Activated CD8-positive, alpha-beta memory T cell treated with anti-CD3 and anti-CD28 coated beads, Interleukin-2, amount 10 ng/mL, durations not matched to agents 7 days and 5 days (primary cell): ENCODE measurements at regions not wholly inside any gene's neighbourhood (a gene's known extent, or its start where the extent isn't known, plus 50 kb on each side); places are given as distances from the start of the nearest gene placed in this dataset.

Source experiments
- ATAC-seq: fragments of 150-1000 bp; cut with Tn5 transposase; one replicate; pipeline ENCODE4 v1.10.0; 2021; ENCODE audit warnings: moderate library complexity
- CTCF ChIA-PET: fragments of 350-600 bp; sonication (Branson Sonifier 250); formaldehyde crosslinking; loops from one replicate; lab custom pipeline; 2021; ENCODE audit warnings: antibody characterized with exemption; lab: Charles Lee
- DNase-seq: peaks from one replicate; pipeline ENCODE4 v3.0.0-alpha.2; 2020
- H3K27ac Mint-ChIP-seq: one replicate; pipeline ENCODE4 v1.8.0; 2021; ENCODE audit warnings: mild to moderate bottlenecking, mixed read lengths
- H3K27me3 Mint-ChIP-seq: one replicate; pipeline ENCODE4 v1.8.0; 2021; ENCODE audit warnings: mixed read lengths
- H3K36me3 Mint-ChIP-seq: one replicate; pipeline ENCODE4 v1.8.0; 2021; ENCODE audit warnings: mild to moderate bottlenecking, mixed read lengths
- H3K4me1 Mint-ChIP-seq: one replicate; pipeline ENCODE4 v1.8.0; 2021; ENCODE audit warnings: mixed read lengths
- H3K4me3 Mint-ChIP-seq: one replicate; pipeline ENCODE4 v1.8.0; 2021; ENCODE audit warnings: mild to moderate bottlenecking, moderate library complexity, mixed read lengths
- H3K9me3 Mint-ChIP-seq: one replicate; pipeline ENCODE4 v1.8.0; 2022; ENCODE audit warnings: low read depth, mixed read lengths

DNA sequence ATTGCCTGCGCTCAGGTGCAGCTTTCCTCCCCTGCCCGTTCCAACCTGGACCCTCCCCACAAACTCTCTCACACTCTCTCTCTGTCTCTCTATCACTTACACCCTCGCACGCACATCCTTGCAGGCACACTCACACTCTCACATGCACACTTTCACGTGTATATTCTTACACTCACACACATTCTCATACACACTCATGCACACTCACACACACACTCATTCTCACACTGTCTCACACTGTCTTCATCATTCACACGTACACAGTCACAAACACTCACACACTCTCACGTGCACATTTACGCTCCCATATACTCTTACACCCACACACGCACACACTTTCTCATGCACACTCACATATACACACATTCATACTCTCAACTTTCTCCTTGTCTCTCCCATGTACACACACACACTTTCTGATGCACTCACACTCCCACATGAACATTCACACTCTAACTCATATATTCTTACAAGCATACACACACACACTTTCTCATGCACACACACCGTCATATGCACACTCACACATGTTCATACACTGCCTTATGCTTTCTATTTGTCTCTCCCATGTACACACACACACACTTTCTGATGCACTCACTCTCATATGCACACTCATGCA lies 229.3 kb downstream of the SNX18 start:
- no peak for ATAC-seq
- no peak for DNase-seq
- Mint-ChIP-seq H3K4me1 (peaks cover 31% of the 10 kb centered on the region), H3K27ac (no peak overlapping the region), H3K4me3 (no peak overlapping the region), H3K9me3 (peaks cover 5% of the 10 kb centered on the region), H3K36me3 (peaks cover 10% of the 10 kb centered on the region), H3K27me3 (no peaks in the 10 kb centered on the region)
- CTCF ChIA-PET = no interaction called here

DNA sequence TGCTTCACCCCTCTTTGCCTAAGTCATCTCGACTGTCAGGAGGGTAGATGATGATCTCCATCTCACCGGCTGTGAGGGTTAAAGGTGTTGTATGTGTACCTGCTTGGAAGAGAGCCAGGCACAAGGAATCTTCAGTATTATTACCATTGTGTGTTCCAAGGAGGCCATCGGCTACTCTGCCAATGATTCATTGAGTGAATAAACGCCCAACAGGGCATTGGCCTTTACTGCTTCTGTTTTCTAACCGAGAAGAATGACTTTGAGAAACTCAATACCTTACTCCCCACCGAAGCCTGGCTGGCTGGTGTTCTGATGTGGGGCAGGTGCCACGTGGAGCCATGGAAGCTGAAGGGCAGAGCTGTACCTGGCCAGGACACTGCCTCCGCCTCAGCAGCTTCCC lies 228.8 kb downstream of the SNX18 start:
- no peak overlapping the region for H3K27ac Mint-ChIP-seq
- H3K4me1 Mint-ChIP-seq = peaks cover 33% of the 10 kb centered on the region
- no peak for ATAC-seq
- DNase-seq = no peak
- no peaks in the 10 kb centered on the region for H3K27me3 Mint-ChIP-seq
- peaks cover 4% of the 10 kb centered on the region for H3K9me3 Mint-ChIP-seq
- CTCF ChIA-PET = interaction anchor here (2.5 kb wide), 1 partner anchor 98 kb away, joined by 13 read pairs; no protein-coding TSS in a partner anchor
- H3K36me3 Mint-ChIP-seq = peaks cover 12% of the 10 kb centered on the region
- H3K4me3 Mint-ChIP-seq = no peak overlapping the region

GRCh38 chr5:54745599-54745998 lies 228.0 kb downstream of the SNX18 start:
- peak overlapping the region; percentile 94 for H3K27ac Mint-ChIP-seq
- peaks cover 35% of the 10 kb centered on the region for H3K4me1 Mint-ChIP-seq
- CTCF ChIA-PET = interaction anchor here (2.5 to 2.9 kb wide), 2 partner anchors 99 to 228 kb away, joined by 13 to 16 read pairs; partner anchors contain the start of gene SNX18
- ATAC-seq (no peak), DNase-seq (no peak)
- peaks cover 12% of the 10 kb centered on the region for H3K36me3 Mint-ChIP-seq
- H3K4me3 Mint-ChIP-seq = no peak overlapping the region
- no peaks in the 10 kb centered on the region for H3K27me3 Mint-ChIP-seq
- no peaks in the 10 kb centered on the region for H3K9me3 Mint-ChIP-seq

- Mint-ChIP-seq H3K9me3 (no peaks in the 10 kb centered on the region), H3K4me1 (peaks cover 39% of the 10 kb centered on the region), H3K27me3 (no peaks in the 10 kb centered on the region), H3K36me3 (peaks cover 14% of the 10 kb centered on the region), H3K27ac (peak overlapping the region; percentile 94), H3K4me3 (peak overlapping the region; percentile 23)
- ATAC-seq = peak; percentile 96
- peak; percentile 82 for DNase-seq
- CTCF ChIA-PET = interaction anchor here (0.6 to 2.9 kb wide), 15 partner anchors 10 to 227 kb away, joined by 3 to 16 read pairs (median 4); partner anchors contain the start of gene SNX18
Observed at GRCh38 chr5:54743997-54744788, 226.6 kb downstream of the SNX18 start.

DNA sequence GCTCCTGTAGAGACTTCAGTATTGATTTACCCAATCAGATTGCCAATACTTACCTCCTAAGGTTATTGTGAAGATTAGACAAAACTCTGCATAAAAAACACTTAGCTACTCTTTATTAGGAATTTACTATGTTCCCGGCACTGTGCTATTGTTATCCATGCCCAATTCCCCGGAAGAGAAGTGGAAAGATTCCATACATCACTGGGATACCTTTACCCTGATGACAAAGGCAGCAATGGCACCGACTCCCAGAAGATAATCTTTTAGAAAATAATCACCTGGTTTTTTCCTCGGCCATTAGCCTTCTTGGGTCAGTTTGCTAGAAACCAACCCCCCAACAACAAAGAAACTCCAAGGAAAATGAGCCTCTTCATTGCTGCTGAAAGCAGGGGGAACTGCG lies 226.0 kb downstream of the SNX18 start:
- peak overlapping the region; percentile 94 for H3K27ac Mint-ChIP-seq
- ATAC-seq = no peak
- H3K4me3 Mint-ChIP-seq = no peak overlapping the region
- peaks cover 41% of the 10 kb centered on the region for H3K4me1 Mint-ChIP-seq
- H3K36me3 Mint-ChIP-seq = peaks cover 14% of the 10 kb centered on the region
- CTCF ChIA-PET = interaction anchor here (0.8 to 2.9 kb wide), 8 partner anchors 10 to 226 kb away, joined by 3 to 16 read pairs (median 4); partner anchors contain the start of gene SNX18
- DNase-seq = no peak
- no peaks in the 10 kb centered on the region for H3K27me3 Mint-ChIP-seq
- no peaks in the 10 kb centered on the region for H3K9me3 Mint-ChIP-seq

DNA sequence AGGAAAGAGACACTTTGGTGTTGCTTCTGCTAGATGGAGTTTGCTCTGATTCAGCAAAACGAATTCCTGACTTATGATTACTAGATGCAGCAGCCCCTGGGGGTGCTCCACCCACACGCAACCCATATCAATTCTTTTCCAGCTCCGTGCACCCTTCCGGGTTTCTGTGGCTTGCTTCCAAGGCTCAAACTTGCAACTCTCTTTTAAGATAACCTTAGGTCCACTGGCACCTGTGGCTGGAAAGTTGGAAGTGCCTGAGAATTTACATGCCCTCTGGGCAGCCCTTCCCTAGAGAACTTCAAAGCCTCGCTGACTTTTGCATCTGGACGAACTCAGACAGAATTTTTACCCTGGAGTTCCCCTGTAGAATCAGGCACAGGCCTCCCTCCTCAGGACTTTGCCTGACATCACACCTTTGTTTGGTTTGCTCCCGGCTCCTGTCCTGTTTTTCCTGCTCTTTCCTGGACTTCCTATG lies 224.9 kb downstream of the SNX18 start:
- H3K27me3 Mint-ChIP-seq = no peaks in the 10 kb centered on the region
- H3K27ac Mint-ChIP-seq = no peak overlapping the region
- CTCF ChIA-PET = interaction anchor here (0.8 to 1.8 kb wide), 4 partner anchors 11 to 52 kb away, joined by 3 to 5 read pairs (median 4); no protein-coding TSS in a partner anchor
- H3K4me1 Mint-ChIP-seq = peaks cover 47% of the 10 kb centered on the region
- H3K9me3 Mint-ChIP-seq = no peaks in the 10 kb centered on the region
- H3K4me3 Mint-ChIP-seq = no peak overlapping the region
- H3K36me3 Mint-ChIP-seq = peaks cover 14% of the 10 kb centered on the region
- DNase-seq (no peak), ATAC-seq (no peak)

DNA sequence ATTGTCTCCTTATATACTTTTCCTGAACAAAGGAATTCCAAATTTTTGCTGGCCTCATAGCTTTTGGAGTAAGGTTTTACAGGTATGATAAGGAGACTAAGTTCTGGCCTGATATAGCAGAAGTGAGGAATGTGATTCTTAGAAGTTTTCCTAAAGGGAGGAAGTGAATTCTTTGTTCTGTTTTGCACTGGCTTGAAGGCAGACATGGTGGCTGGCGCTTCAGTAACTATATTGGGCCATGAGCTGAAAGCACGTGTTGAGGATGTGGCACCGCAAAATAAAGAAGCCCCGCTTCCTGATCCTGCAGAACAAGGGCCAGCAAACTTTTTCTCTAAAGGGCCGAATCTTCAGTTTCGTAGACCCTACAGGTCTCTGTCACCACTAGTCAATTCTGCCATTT lies 224.2 kb downstream of the SNX18 start:
- Mint-ChIP-seq H3K4me3 (no peak overlapping the region), H3K9me3 (no peaks in the 10 kb centered on the region), H3K4me1 (peaks cover 47% of the 10 kb centered on the region), H3K36me3 (peaks cover 14% of the 10 kb centered on the region), H3K27me3 (no peaks in the 10 kb centered on the region), H3K27ac (no peak overlapping the region)
- ATAC-seq = no peak
- CTCF ChIA-PET = interaction anchor here (1.5 kb wide), 1 partner anchor 31 kb away, joined by 3 read pairs; no protein-coding TSS in a partner anchor
- no peak for DNase-seq

DNA sequence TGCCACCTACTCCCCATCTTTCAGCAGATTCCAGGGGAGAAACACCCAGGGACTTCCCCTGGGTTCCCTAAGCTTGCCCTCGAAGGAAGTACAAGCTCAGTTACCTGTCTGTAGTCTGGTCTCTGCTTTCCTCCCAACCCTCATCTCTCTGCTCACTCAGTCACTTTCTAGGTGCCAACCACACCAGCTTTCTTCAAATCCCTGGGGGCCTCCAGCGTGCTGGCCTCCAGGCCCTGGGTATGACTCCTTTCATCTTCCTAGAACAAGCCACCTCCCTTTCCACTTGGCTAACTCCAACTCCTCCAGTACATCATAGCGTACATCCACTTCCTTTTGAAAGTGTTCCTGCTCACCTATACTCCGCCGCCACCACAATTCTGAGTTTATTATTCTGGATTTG lies 222.6 kb downstream of the SNX18 start:
- Mint-ChIP-seq H3K27me3 (no peaks in the 10 kb centered on the region), H3K4me1 (peaks cover 38% of the 10 kb centered on the region), H3K36me3 (peaks cover 12% of the 10 kb centered on the region), H3K9me3 (no peaks in the 10 kb centered on the region), H3K4me3 (no peak overlapping the region), H3K27ac (no peak overlapping the region)
- CTCF ChIA-PET = interaction anchor here (0.9 to 1.8 kb wide), 4 partner anchors 29 to 105 kb away, joined by 3 to 6 read pairs (median 3); no protein-coding TSS in a partner anchor
- DNase-seq (no peak), ATAC-seq (no peak)

GRCh38 chr5:54739371-54739770 lies 221.8 kb downstream of the SNX18 start:
- DNase-seq (no peak), ATAC-seq (no peak)
- Mint-ChIP-seq H3K4me1 (peaks cover 30% of the 10 kb centered on the region), H3K4me3 (no peak overlapping the region), H3K9me3 (no peaks in the 10 kb centered on the region), H3K27ac (no peak overlapping the region), H3K27me3 (no peaks in the 10 kb centered on the region), H3K36me3 (peaks cover 7% of the 10 kb centered on the region)
- CTCF ChIA-PET = interaction anchor here (0.9 to 1.8 kb wide), 3 partner anchors 58 to 106 kb away, joined by 3 to 6 read pairs (median 3); no protein-coding TSS in a partner anchor

- Mint-ChIP-seq H3K4me3 (no peak overlapping the region), H3K9me3 (no peaks in the 10 kb centered on the region), H3K4me1 (peaks cover 26% of the 10 kb centered on the region), H3K27ac (no peak overlapping the region), H3K36me3 (peaks cover 6% of the 10 kb centered on the region), H3K27me3 (no peaks in the 10 kb centered on the region)
- CTCF ChIA-PET = interaction anchor here (1.2 kb wide), 1 partner anchor 57 kb away, joined by 3 read pairs; no protein-coding TSS in a partner anchor
- ATAC-seq (no peak), DNase-seq (no peak)
Observed at GRCh38 chr5:54738973-54739367, 221.4 kb downstream of the SNX18 start.

DNA sequence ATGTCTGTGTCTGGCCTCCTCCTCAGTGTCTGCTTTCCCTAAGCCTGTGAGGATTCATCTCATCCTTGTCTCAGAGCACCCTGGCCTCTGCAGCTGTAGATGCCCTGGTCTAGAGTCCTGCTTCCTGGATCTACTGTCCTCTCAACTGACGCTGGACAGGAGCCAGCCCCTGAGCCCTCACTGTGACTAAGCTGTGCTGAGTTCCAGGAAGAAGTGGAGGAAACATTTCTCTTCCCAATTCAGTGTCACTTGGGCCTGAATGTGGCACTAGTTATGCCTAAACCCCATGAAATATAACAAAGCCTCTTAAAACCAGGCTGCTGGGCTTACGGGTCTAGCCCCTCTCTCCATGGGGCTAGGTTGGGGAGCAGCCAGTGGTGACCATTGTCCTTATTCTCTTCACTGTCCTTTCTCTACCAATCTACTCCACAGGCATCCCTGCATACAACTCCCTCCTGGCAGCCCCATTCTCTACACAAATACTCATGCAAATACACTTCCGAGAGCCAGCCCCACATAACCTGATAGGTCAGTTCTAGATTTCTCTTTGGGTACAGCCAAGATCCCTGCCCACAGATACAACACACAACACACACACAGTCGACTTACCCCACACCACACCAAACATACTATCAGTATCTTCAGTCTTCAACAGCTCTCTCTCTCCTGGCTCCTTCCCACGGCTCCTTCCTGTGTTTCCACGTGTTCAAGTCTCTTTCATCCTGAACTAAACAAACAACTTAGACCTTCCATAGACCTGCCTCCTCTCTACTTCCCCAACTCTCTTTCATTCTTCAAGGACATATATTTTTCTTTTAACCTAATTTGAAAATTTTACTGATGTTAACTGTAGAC lies 220.8 kb downstream of the SNX18 start:
- Mint-ChIP-seq H3K36me3 (peaks cover 6% of the 10 kb centered on the region), H3K4me3 (no peak overlapping the region), H3K27ac (no peak overlapping the region), H3K4me1 (peaks cover 20% of the 10 kb centered on the region), H3K9me3 (peaks cover 2% of the 10 kb centered on the region), H3K27me3 (no peaks in the 10 kb centered on the region)
- ATAC-seq (peak; percentile 39), DNase-seq (no peak)
- CTCF ChIA-PET = no interaction called here

DNA sequence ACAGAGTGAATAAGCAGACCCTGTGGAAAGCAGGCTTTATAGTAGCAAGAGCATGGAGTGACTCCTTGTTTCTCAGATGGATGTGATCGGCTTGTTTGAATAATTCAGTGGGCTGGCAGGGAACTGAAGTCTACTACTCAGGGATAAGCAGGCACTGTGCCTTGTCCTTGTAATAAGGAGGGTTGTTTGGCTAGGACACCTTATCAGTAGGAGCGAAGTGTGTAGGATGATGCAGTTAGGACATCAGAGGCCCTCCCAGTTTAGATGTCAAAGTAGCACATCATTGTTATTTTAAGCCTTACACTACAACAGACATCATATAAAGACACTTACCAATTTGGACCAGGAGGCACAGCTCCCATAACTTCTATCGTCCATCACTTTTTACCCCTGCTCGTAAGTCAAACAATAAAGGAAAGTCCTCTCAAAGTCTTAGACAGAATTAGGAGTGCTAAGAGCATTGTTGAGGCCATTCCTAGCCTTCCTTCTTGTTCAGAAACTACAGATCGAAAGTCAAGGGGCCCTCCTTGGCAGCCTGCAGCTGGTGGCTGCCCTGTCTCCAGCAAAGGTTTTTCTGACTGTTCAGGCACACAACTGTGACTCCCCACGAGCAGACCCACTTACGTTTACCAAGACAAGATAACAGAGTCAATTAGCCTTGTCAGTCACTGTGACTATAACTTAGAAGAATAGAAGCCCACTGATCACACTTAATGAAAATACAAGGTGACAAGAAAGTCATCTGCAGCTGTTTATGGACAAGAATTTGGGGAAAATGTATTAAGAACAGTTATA lies 218.6 kb downstream of the SNX18 start:
- Mint-ChIP-seq H3K36me3 (peaks cover 3% of the 10 kb centered on the region), H3K4me1 (peaks cover 14% of the 10 kb centered on the region), H3K9me3 (peaks cover 3% of the 10 kb centered on the region), H3K27ac (no peak overlapping the region), H3K4me3 (no peak overlapping the region), H3K27me3 (no peaks in the 10 kb centered on the region)
- CTCF ChIA-PET = no interaction called here
- DNase-seq (no peak), ATAC-seq (no peak)
